SK-N-MC (cell line): ENCODE measurements at regions not wholly inside any gene's neighbourhood (a gene's known extent, or its start where the extent isn't known, plus 50 kb on each side); places are given as distances from the start of the nearest gene placed in this dataset.

Experiments used
- EZH2 ChIP-seq: fragments of 200-600 bp; sonication (generic); IDR thresholded peaks from one replicate; pipeline ENCODE4 v1.6.1; 2017; ENCODE audit warnings: antibody characterized with exemption
- FOXP2 ChIP-seq: optimal IDR thresholded peaks from 2 replicates; pipeline ENCODE3; 2011; ENCODE audit warnings: mild to moderate bottlenecking, moderate library complexity; ENCODE audit not compliant: insufficient read depth; ENCODE audit errors: extremely low read length, control extremely low read depth
- POLR2AphosphoS5 ChIP-seq: IDR thresholded peaks from 2 replicates; pipeline ENCODE4 v1.6.1; 2012; ENCODE audit warnings: mild to moderate bottlenecking, low read depth, low read length, borderline replicate concordance

DNA sequence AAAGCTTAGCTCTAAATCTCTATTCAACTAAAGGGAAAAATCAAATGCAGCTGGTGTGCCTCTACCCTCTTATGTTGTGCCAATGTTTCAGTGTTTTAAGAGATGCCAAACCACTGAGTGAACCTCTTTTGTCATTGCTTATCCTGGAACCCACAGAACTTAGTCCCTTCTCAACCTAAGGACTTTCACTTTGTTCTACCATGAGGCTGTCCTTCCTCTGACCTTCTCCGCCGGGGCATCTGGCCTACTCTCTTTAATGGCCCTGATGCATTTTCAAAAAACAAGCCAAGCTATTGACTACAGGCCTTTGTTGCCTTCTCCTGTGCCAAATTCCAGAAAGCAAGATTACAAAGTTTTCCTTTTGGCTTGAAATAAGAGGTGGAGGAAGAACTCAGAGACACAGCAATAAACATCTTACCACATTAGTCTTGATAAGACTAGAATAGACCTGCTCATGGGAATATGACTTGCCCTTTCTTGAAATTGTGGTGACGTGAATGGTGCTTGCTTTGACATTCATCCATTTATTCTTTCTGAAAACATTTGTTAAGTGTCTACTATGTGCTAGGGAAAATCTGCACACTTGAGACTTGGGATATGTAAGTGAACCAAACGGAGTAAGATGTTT, 253.2 kb upstream of the SMIM30 start:
- TF ChIP-seq EZH2, result no peak
- no peak for TF ChIP-seq POLR2AphosphoS5
- no peak for TF ChIP-seq FOXP2
